Testis (tissue), 2 donors: ENCODE measurements at regions not wholly inside any gene's neighbourhood (a gene's known extent, or its start where the extent isn't known, plus 50 kb on each side); places are given as distances from the start of the nearest gene placed in this dataset.

Source experiments
- CTCF ChIP-seq, 3 experiments: fragments of 450-650 bp in 2 of 3; fragments of 200-600 bp in 1 of 3; sonication (generic) in 1 of 3; IDR thresholded peaks; one replicate each; pipeline ENCODE4 v1.5.1; 2016 to 2019; ENCODE audit warnings: antibody characterized with exemption in 3 of 3, mild to moderate bottlenecking in 2 of 3, moderate library complexity in 1 of 3
- POLR2A ChIP-seq: fragments of 450-650 bp; IDR thresholded peaks from one replicate; pipeline ENCODE4 v1.6.1; 2017; ENCODE audit warnings: antibody characterized with exemption, mild to moderate bottlenecking, moderate library complexity

GRCh38 chr4:161225327-161225726 lies 938.5 kb downstream of the FSTL5 start:
- TF ChIP-seq CTCF (IDR thresholded peaks at IDR 0.05) (no peak), POLR2A (no peak)
